ENCODE measurements at regions not wholly inside any gene's neighbourhood (a gene's known extent, or its start where the extent isn't known, plus 50 kb on each side); places are given as distances from the start of the nearest gene placed in this dataset.

- TF ChIP-seq, protein P1, sequence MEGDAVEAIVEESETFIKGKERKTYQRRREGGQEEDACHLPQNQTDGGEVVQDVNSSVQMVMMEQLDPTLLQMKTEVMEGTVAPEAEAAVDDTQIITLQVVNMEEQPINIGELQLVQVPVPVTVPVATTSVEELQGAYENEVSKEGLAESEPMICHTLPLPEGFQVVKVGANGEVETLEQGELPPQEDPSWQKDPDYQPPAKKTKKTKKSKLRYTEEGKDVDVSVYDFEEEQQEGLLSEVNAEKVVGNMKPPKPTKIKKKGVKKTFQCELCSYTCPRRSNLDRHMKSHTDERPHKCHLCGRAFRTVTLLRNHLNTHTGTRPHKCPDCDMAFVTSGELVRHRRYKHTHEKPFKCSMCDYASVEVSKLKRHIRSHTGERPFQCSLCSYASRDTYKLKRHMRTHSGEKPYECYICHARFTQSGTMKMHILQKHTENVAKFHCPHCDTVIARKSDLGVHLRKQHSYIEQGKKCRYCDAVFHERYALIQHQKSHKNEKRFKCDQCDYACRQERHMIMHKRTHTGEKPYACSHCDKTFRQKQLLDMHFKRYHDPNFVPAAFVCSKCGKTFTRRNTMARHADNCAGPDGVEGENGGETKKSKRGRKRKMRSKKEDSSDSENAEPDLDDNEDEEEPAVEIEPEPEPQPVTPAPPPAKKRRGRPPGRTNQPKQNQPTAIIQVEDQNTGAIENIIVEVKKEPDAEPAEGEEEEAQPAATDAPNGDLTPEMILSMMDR (IDR thresholded peaks at IDR 0.05): no peak
- TF ChIP-seq POLR2A (IDR thresholded peaks at IDR 0.05): no peak
Measured at GRCh38 chr5:29983528-29984155, 1209.8 kb upstream of the CDH6 start.

Data from prostate gland (tissue), 2 donors.